GM18867 (cell line): ENCODE measurements at regions not wholly inside any gene's neighbourhood (a gene's known extent, or its start where the extent isn't known, plus 50 kb on each side); places are given as distances from the start of the nearest gene placed in this dataset.
"Not testable (repeated sequence)": the region's sequence is repeated elsewhere in the genome, so short reads cannot be mapped to it uniquely, and the experiment has no call there.

Experiments used
- ATAC-seq: cut with Tn5 transposase; IDR thresholded peaks from one replicate; pipeline ENCODE4 v1.9.1; 2021; ENCODE audit warnings: mild to moderate bottlenecking, moderate library complexity; ENCODE audit not compliant: unreplicated experiment

GRCh38 chr14:40760704-40761103 lies 846.0 kb upstream of the LRFN5 start:
- ATAC-seq: no peak

- no peak for ATAC-seq
Observed at GRCh38 chr14:40758076-40758475, 848.6 kb upstream of the LRFN5 start.

GRCh38 chr14:40757376-40757950 lies 849.2 kb upstream of the LRFN5 start:
- ATAC-seq: no peak

- ATAC-seq: no peak
Observed at GRCh38 chr14:40733206-40733605, 873.5 kb upstream of the LRFN5 start.

GRCh38 chr14:40727107-40727506 lies 879.6 kb upstream of the LRFN5 start:
- no peak for ATAC-seq

- no peak for ATAC-seq
Observed at GRCh38 chr14:40713387-40713786, 893.3 kb upstream of the LRFN5 start.

GRCh38 chr14:40697231-40697630 lies 909.4 kb upstream of the LRFN5 start:
- ATAC-seq: no peak

- no peak for ATAC-seq
Observed at GRCh38 chr14:40694023-40694422, 912.7 kb upstream of the LRFN5 start.

- no peak for ATAC-seq
Observed at GRCh38 chr14:40691066-40691465, 915.6 kb upstream of the LRFN5 start.

- no peak for ATAC-seq
Observed at GRCh38 chr14:40685764-40686163, 920.9 kb upstream of the LRFN5 start.

- no peak for ATAC-seq
Observed at GRCh38 chr14:40684328-40684727, 922.3 kb upstream of the LRFN5 start.

- no peak for ATAC-seq
Observed at GRCh38 chr14:40682131-40682913, 924.4 kb upstream of the LRFN5 start.

GRCh38 chr14:40679256-40679655 lies 927.4 kb upstream of the LRFN5 start:
- no peak for ATAC-seq

- not testable (repeated sequence) for ATAC-seq
Observed at GRCh38 chr14:40677206-40677605, 929.5 kb upstream of the LRFN5 start.

- no peak for ATAC-seq
Observed at GRCh38 chr14:40674502-40674901, 932.2 kb upstream of the LRFN5 start.

GRCh38 chr14:40656311-40656710 lies 950.4 kb upstream of the LRFN5 start:
- no peak for ATAC-seq

GRCh38 chr14:40652089-40652691 lies 954.5 kb upstream of the LRFN5 start:
- no peak for ATAC-seq

GRCh38 chr14:40630471-40630870 lies 976.2 kb upstream of the LRFN5 start:
- ATAC-seq: no peak

GRCh38 chr14:40629551-40630137 lies 977.0 kb upstream of the LRFN5 start:
- not testable (repeated sequence) for ATAC-seq

GRCh38 chr14:40629144-40629543 lies 977.5 kb upstream of the LRFN5 start:
- ATAC-seq: no peak

GRCh38 chr14:40623643-40624042 lies 983.0 kb upstream of the LRFN5 start:
- ATAC-seq: no peak
